IMR-90 (cell line): ENCODE measurements at regions not wholly inside any gene's neighbourhood (a gene's known extent, or its start where the extent isn't known, plus 50 kb on each side); places are given as distances from the start of the nearest gene placed in this dataset.
A peak's percentile ranks its signal among the peaks of the same experiment; 100 is the strongest.

Source experiments
- ATAC-seq: fragments of 200-7000 bp; cut with Tn5 transposase; 2 replicates; pipeline ENCODE4 v1.9.1; 2020; ENCODE audit warnings: low read depth, mild to moderate bottlenecking, moderate library complexity
- BruUV-seq: library from RNA; stranded (reverse); fragments of 400-500 nt; replicated peaks from 2 replicates; lab custom pipeline; 2021; lab: Mats Ljungman, UMichigan
- CTCF ChIA-PET: fragments of 300-600 bp; formaldehyde crosslinking; extraction: SDS; loops from one replicate; lab custom pipeline; 2021; ENCODE audit warnings: antibody characterized with exemption; lab: Yijun Ruan, JAX
- POLR2A ChIA-PET: fragments of 300-600 bp; sonication (Branson Sonifier 250); formaldehyde crosslinking; loops from one replicate; lab custom pipeline; 2022; ENCODE audit warnings: antibody characterized with exemption; ENCODE audit not compliant: unreplicated experiment; lab: Charles Lee
- DNase-seq: peaks from one replicate; pipeline ENCODE4 v3.0.0; 2013
- H2AFZ ChIP-seq: replicated peaks from 2 replicates; pipeline ENCODE3; 2013; ENCODE audit warnings: low read length, mild to moderate bottlenecking; ENCODE audit not compliant: poor library complexity
- H2AK5ac ChIP-seq: 2 replicates; pipeline ENCODE4 v1.6.1; 2013; ENCODE audit warnings: low read depth, low read length, inconsistent platforms
- H2AK9ac ChIP-seq: replicated peaks from 2 replicates; pipeline ENCODE3; 2013; ENCODE audit warnings: mild to moderate bottlenecking, low read depth, low read length, moderate library complexity; ENCODE audit not compliant: poor library complexity
- H2BK120ac ChIP-seq: 2 replicates; pipeline ENCODE4 v1.6.1; 2013; ENCODE audit warnings: low read depth, low read length, inconsistent platforms
- H2BK15ac ChIP-seq: 3 replicates; pipeline ENCODE4 v1.6.1; 2013; ENCODE audit warnings: low read depth, low read length, inconsistent platforms
- H2BK20ac ChIP-seq: 2 replicates; pipeline ENCODE4 v1.6.1; 2013; ENCODE audit warnings: low read depth, mild to moderate bottlenecking, inconsistent platforms, low read length, moderate library complexity
- H2BK5ac ChIP-seq: 2 replicates; pipeline ENCODE4 v1.6.1; 2013; ENCODE audit warnings: mild to moderate bottlenecking, low read depth, low read length, inconsistent platforms; ENCODE audit not compliant: poor library complexity, severe bottlenecking
- H3K14ac ChIP-seq: replicated peaks from 2 replicates; pipeline ENCODE4 v1.6.1; 2013; ENCODE audit warnings: low read depth, low read length, inconsistent platforms
- H3K18ac ChIP-seq: 2 replicates; pipeline ENCODE4 v1.6.1; 2013; ENCODE audit warnings: low read depth, low read length, control low read depth
- H3K23ac ChIP-seq: 2 replicates; pipeline ENCODE4 v1.6.1; 2013; ENCODE audit warnings: low read depth, low read length, inconsistent platforms
- H3K27ac ChIP-seq: 2 replicates; pipeline ENCODE4 v1.5.1; 2013; ENCODE audit warnings: mild to moderate bottlenecking, control low read depth, low read length; ENCODE audit not compliant: insufficient read depth
- H3K27me3 ChIP-seq: 2 replicates; pipeline ENCODE4 v1.6.1; 2013; ENCODE audit warnings: low read length; ENCODE audit not compliant: control insufficient read depth, insufficient read depth
- H3K36me3 ChIP-seq: 2 replicates; pipeline ENCODE4 v1.6.1; 2013; ENCODE audit warnings: low read length, mixed read lengths; ENCODE audit not compliant: control insufficient read depth, insufficient read depth
- H3K4ac ChIP-seq: 2 replicates; pipeline ENCODE4 v1.6.1; 2013; ENCODE audit warnings: low read depth, low read length, inconsistent platforms
- H3K4me1 ChIP-seq: 2 replicates; pipeline ENCODE4 v1.6.1; 2013; ENCODE audit warnings: low read length, mixed read lengths; ENCODE audit not compliant: control insufficient read depth, insufficient read depth
- H3K4me2 ChIP-seq: 2 replicates; pipeline ENCODE4 v1.6.1; 2013; ENCODE audit warnings: low read depth, mild to moderate bottlenecking, control low read depth, low read length, moderate library complexity
- H3K4me3 ChIP-seq: 2 replicates; pipeline ENCODE4 v1.5.1; 2013; ENCODE audit warnings: low read depth, mild to moderate bottlenecking, control low read depth, low read length, moderate library complexity; ENCODE audit not compliant: insufficient read depth
- H3K56ac ChIP-seq: 2 replicates; pipeline ENCODE4 v1.6.1; 2013; ENCODE audit warnings: low read length, inconsistent platforms; ENCODE audit not compliant: insufficient read depth; ENCODE audit errors: extremely low read depth
- H3K79me1 ChIP-seq, 2 experiments: 2 replicates each; pipeline ENCODE4 v1.6.1; 2013; ENCODE audit warnings: low read length in 2 of 2, inconsistent platforms in 1 of 2, low read depth in 1 of 2
- H3K9ac ChIP-seq: 2 replicates; pipeline ENCODE4 v1.6.1; 2013; ENCODE audit warnings: low read depth, low read length, control low read depth
- H3K9me1 ChIP-seq: 2 replicates; pipeline ENCODE4 v1.6.1; 2013; ENCODE audit warnings: low read length, inconsistent platforms; ENCODE audit not compliant: insufficient read depth
- H3K9me3 ChIP-seq: 2 replicates; pipeline ENCODE4 v1.6.1; 2013; ENCODE audit warnings: low read length; ENCODE audit not compliant: control insufficient read depth, insufficient read depth
- H4K20me1 ChIP-seq: 2 replicates; pipeline ENCODE4 v1.6.1; 2013; ENCODE audit warnings: low read length, inconsistent platforms; ENCODE audit not compliant: insufficient read depth
- H4K5ac ChIP-seq: 2 replicates; pipeline ENCODE4 v1.6.1; 2013; ENCODE audit warnings: mild to moderate bottlenecking, low read depth, low read length, control low read depth
- H4K8ac ChIP-seq, 2 experiments: 2 replicates each; pipeline ENCODE4 v1.6.1; 2013; ENCODE audit warnings: low read depth in 2 of 2, low read length in 2 of 2, control low read depth in 1 of 2, inconsistent platforms in 1 of 2
- H4K91ac ChIP-seq: 2 replicates; pipeline ENCODE4 v1.6.1; 2013; ENCODE audit warnings: low read depth, low read length, inconsistent platforms; ENCODE audit not compliant: insufficient read depth
- POLR2A ChIP-seq: IDR thresholded peaks from 2 replicates; pipeline ENCODE4 v1.6.1; 2012; ENCODE audit warnings: mild to moderate bottlenecking, low read depth, low read length
- dilution Hi-C: fragments of 300-500 bp; cut with HindIII; formaldehyde crosslinking; loops from one replicate; pipeline ENCODE4 v1.14.3; 2018; ENCODE audit warnings: low sequenced_read_pairs; ENCODE audit not compliant: unreplicated experiment
- in situ Hi-C: fragments of 300-500 bp; cut with MboI; formaldehyde crosslinking; loops from 3 replicates; pipeline ENCODE4 v1.14.3; 2019; ENCODE audit warnings: low sequenced_read_pairs, inconsistent platforms, mixed read lengths
- intact Hi-C: fragments of 100-400 bp; cut with micrococcal nuclease; formaldehyde crosslinking; loops from 2 replicates; pipeline ENCODE4 v1.10.0; 2022

GRCh38 chr12:68480526-68480925 is 130.2 kb upstream of the RAP1B start:
- H2AK9ac ChIP-seq = no peak overlapping the region
- peak overlapping the region; percentile 67; the same call in 1 of the 2 replicates for H3K18ac ChIP-seq
- DNase-seq (no peak), ATAC-seq (no peak)
- no peak overlapping the region for H3K4me2 ChIP-seq
- 0 out of 4 replicates have a peak overlapping the region, but pooled peaks of 1 of the 2 experiments have one; percentile 13 for H4K8ac ChIP-seq
- dilution Hi-C loops = no loop called here
- H3K23ac ChIP-seq = no peak overlapping the region
- H2AK5ac ChIP-seq = 0 out of 2 replicates have a peak overlapping the region, but pooled peaks have one; percentile 38
- H3K4me3 ChIP-seq = no peak overlapping the region
- no peaks in the 10 kb centered on the region for H3K9me1 ChIP-seq
- peak overlapping the region; percentile 22; the same call in 1 of the 2 replicates for H4K5ac ChIP-seq
- H3K9ac ChIP-seq = no peak overlapping the region
- no peak overlapping the region for H4K91ac ChIP-seq
- no peak for TF ChIP-seq POLR2A
- H3K9me3 ChIP-seq = no peaks in the 10 kb centered on the region
- H3K14ac ChIP-seq = no peak overlapping the region; the same call in 1 of the 2 replicates
- H3K36me3 ChIP-seq = no peaks in the 10 kb centered on the region
- no peaks in the 10 kb centered on the region for H4K20me1 ChIP-seq
- H3K4me1 ChIP-seq = peaks cover 8% of the 10 kb centered on the region
- 0 out of 3 replicates have a peak overlapping the region, but pooled peaks have one; percentile 43 for H2BK15ac ChIP-seq
- H3K56ac ChIP-seq = no peak overlapping the region
- H3K79me1 ChIP-seq = no peaks in the 10 kb centered on the region
- intact Hi-C loops = no loop called here
- no peak overlapping the region for H2AFZ ChIP-seq
- ChIA-PET POLR2A (no interaction called here), CTCF (no interaction called here)
- H2BK20ac ChIP-seq = peak overlapping the region; percentile 50
- H2BK5ac ChIP-seq = peak overlapping the region; percentile 88
- H3K27ac ChIP-seq = no peak overlapping the region
- H3K4ac ChIP-seq = no peak overlapping the region
- no peaks in the 10 kb centered on the region for H3K27me3 ChIP-seq
- no peak overlapping the region for H2BK120ac ChIP-seq
- no TSS peak for BruUV-seq
- in situ Hi-C loops = no loop called here
